Central memory CD8-positive, alpha-beta T cell (primary cell): ENCODE measurements at regions not wholly inside any gene's neighbourhood (a gene's known extent, or its start where the extent isn't known, plus 50 kb on each side); places are given as distances from the start of the nearest gene placed in this dataset.

Experiments used
- ATAC-seq: fragments of 150-1000 bp; cut with Tn5 transposase; replicated peaks from 2 replicates; pipeline ENCODE4 v1.10.0; 2022; ENCODE audit warnings: mild to moderate bottlenecking, moderate FRiP score, moderate number of reproducible peaks; ENCODE audit not compliant: poor library complexity, severe bottlenecking; ENCODE audit errors: extremely low read depth
- DNase-seq, 2 donors: peaks; one replicate each; pipeline ENCODE4 v3.0.0; 2021; ENCODE audit warnings: low spot score in 2 of 2
- H3K27ac Mint-ChIP-seq: one replicate; pipeline ENCODE4 v1.8.0; 2022; ENCODE audit warnings: low read depth, mild to moderate bottlenecking, moderate library complexity, mixed read lengths
- H3K27me3 Mint-ChIP-seq: one replicate; pipeline ENCODE4 v1.8.0; 2022; ENCODE audit warnings: mixed read lengths
- H3K36me3 Mint-ChIP-seq: one replicate; pipeline ENCODE4 v1.8.0; 2022; ENCODE audit warnings: mild to moderate bottlenecking, moderate library complexity, mixed read lengths; ENCODE audit not compliant: insufficient read depth
- H3K4me1 Mint-ChIP-seq: one replicate; pipeline ENCODE4 v1.8.0; 2022; ENCODE audit warnings: mixed read lengths
- H3K4me3 Mint-ChIP-seq: one replicate; pipeline ENCODE4 v1.8.0; 2022; ENCODE audit warnings: mild to moderate bottlenecking, moderate library complexity, mixed read lengths
- H3K9me3 Mint-ChIP-seq: one replicate; pipeline ENCODE4 v1.8.0; 2022; ENCODE audit warnings: mixed read lengths

- no peak for ATAC-seq
- Mint-ChIP-seq H3K4me3 (no peak overlapping the region), H3K9me3 (no peaks in the 10 kb centered on the region), H3K27ac (no peak overlapping the region), H3K4me1 (no peaks in the 10 kb centered on the region), H3K27me3 (no peaks in the 10 kb centered on the region), H3K36me3 (no peaks in the 10 kb centered on the region)
- DNase-seq = no peak
Observed at GRCh38 chr19:31613683-31614219, 264.5 kb upstream of the TSHZ3 start.

- H3K4me1 Mint-ChIP-seq = no peaks in the 10 kb centered on the region
- no peak overlapping the region for H3K27ac Mint-ChIP-seq
- H3K9me3 Mint-ChIP-seq = no peaks in the 10 kb centered on the region
- no peaks in the 10 kb centered on the region for H3K36me3 Mint-ChIP-seq
- H3K27me3 Mint-ChIP-seq = no peaks in the 10 kb centered on the region
- no peak for ATAC-seq
- DNase-seq = no peak
- H3K4me3 Mint-ChIP-seq = no peak overlapping the region
Observed at GRCh38 chr19:31616031-31616430, 266.8 kb upstream of the TSHZ3 start.

GRCh38 chr19:31617010-31617585, 267.9 kb upstream of the TSHZ3 start:
- H3K27me3 Mint-ChIP-seq = no peaks in the 10 kb centered on the region
- no peaks in the 10 kb centered on the region for H3K9me3 Mint-ChIP-seq
- no peak overlapping the region for H3K27ac Mint-ChIP-seq
- H3K4me3 Mint-ChIP-seq = no peak overlapping the region
- H3K36me3 Mint-ChIP-seq = no peaks in the 10 kb centered on the region
- no peak for DNase-seq
- no peak for ATAC-seq
- no peaks in the 10 kb centered on the region for H3K4me1 Mint-ChIP-seq

- no peaks in the 10 kb centered on the region for H3K9me3 Mint-ChIP-seq
- DNase-seq (no peak), ATAC-seq (no peak)
- H3K27me3 Mint-ChIP-seq = peaks cover 11% of the 10 kb centered on the region
- no peaks in the 10 kb centered on the region for H3K36me3 Mint-ChIP-seq
- no peaks in the 10 kb centered on the region for H3K4me1 Mint-ChIP-seq
- no peak overlapping the region for H3K4me3 Mint-ChIP-seq
- H3K27ac Mint-ChIP-seq = no peak overlapping the region
Observed at GRCh38 chr19:31625056-31625455, 275.8 kb upstream of the TSHZ3 start.

GRCh38 chr19:31625575-31625974, 276.3 kb upstream of the TSHZ3 start:
- no peaks in the 10 kb centered on the region for H3K36me3 Mint-ChIP-seq
- peaks cover 11% of the 10 kb centered on the region for H3K27me3 Mint-ChIP-seq
- H3K27ac Mint-ChIP-seq = no peak overlapping the region
- DNase-seq (no peak), ATAC-seq (no peak)
- H3K4me3 Mint-ChIP-seq = no peak overlapping the region
- no peaks in the 10 kb centered on the region for H3K9me3 Mint-ChIP-seq
- no peaks in the 10 kb centered on the region for H3K4me1 Mint-ChIP-seq

- Mint-ChIP-seq H3K27ac (no peak overlapping the region), H3K36me3 (no peaks in the 10 kb centered on the region), H3K4me3 (no peak overlapping the region), H3K9me3 (no peaks in the 10 kb centered on the region), H3K27me3 (peaks cover 11% of the 10 kb centered on the region), H3K4me1 (no peaks in the 10 kb centered on the region)
- DNase-seq (no peak), ATAC-seq (no peak)
Observed at GRCh38 chr19:31626941-31627340, 277.7 kb upstream of the TSHZ3 start.

- Mint-ChIP-seq H3K36me3 (no peaks in the 10 kb centered on the region), H3K27ac (no peak overlapping the region), H3K27me3 (peaks cover 11% of the 10 kb centered on the region), H3K4me1 (no peaks in the 10 kb centered on the region), H3K9me3 (no peaks in the 10 kb centered on the region), H3K4me3 (no peak overlapping the region)
- DNase-seq (no peak), ATAC-seq (no peak)
Observed at GRCh38 chr19:31627620-31628365, 278.6 kb upstream of the TSHZ3 start.

GRCh38 chr19:31629579-31630363, 280.5 kb upstream of the TSHZ3 start:
- no peaks in the 10 kb centered on the region for H3K9me3 Mint-ChIP-seq
- H3K27ac Mint-ChIP-seq = no peak overlapping the region
- no peaks in the 10 kb centered on the region for H3K4me1 Mint-ChIP-seq
- ATAC-seq (no peak), DNase-seq (no peak)
- H3K27me3 Mint-ChIP-seq = peaks cover 11% of the 10 kb centered on the region
- no peaks in the 10 kb centered on the region for H3K36me3 Mint-ChIP-seq
- no peak overlapping the region for H3K4me3 Mint-ChIP-seq

GRCh38 chr19:31633014-31633413, 283.8 kb upstream of the TSHZ3 start:
- DNase-seq (no peak), ATAC-seq (no peak)
- Mint-ChIP-seq H3K9me3 (no peaks in the 10 kb centered on the region), H3K27ac (no peak overlapping the region), H3K27me3 (no peaks in the 10 kb centered on the region), H3K36me3 (no peaks in the 10 kb centered on the region), H3K4me1 (no peaks in the 10 kb centered on the region), H3K4me3 (no peak overlapping the region)

GRCh38 chr19:31639306-31639705, 290.1 kb upstream of the TSHZ3 start:
- no peak for ATAC-seq
- no peak overlapping the region for H3K27ac Mint-ChIP-seq
- H3K27me3 Mint-ChIP-seq = peaks cover 34% of the 10 kb centered on the region
- no peaks in the 10 kb centered on the region for H3K36me3 Mint-ChIP-seq
- no peaks in the 10 kb centered on the region for H3K9me3 Mint-ChIP-seq
- DNase-seq = no peak
- H3K4me1 Mint-ChIP-seq = no peaks in the 10 kb centered on the region
- H3K4me3 Mint-ChIP-seq = no peak overlapping the region

- Mint-ChIP-seq H3K4me1 (no peaks in the 10 kb centered on the region), H3K27me3 (peaks cover 42% of the 10 kb centered on the region), H3K4me3 (no peak overlapping the region), H3K36me3 (no peaks in the 10 kb centered on the region), H3K27ac (no peak overlapping the region), H3K9me3 (no peaks in the 10 kb centered on the region)
- no peak for DNase-seq
- no peak for ATAC-seq
Observed at GRCh38 chr19:31641591-31641990, 292.4 kb upstream of the TSHZ3 start.

- no peaks in the 10 kb centered on the region for H3K4me1 Mint-ChIP-seq
- H3K36me3 Mint-ChIP-seq = no peaks in the 10 kb centered on the region
- H3K27ac Mint-ChIP-seq = no peak overlapping the region
- H3K9me3 Mint-ChIP-seq = peaks cover 7% of the 10 kb centered on the region
- ATAC-seq (no peak), DNase-seq (no peak)
- H3K27me3 Mint-ChIP-seq = peaks cover 24% of the 10 kb centered on the region
- H3K4me3 Mint-ChIP-seq = no peak overlapping the region
Observed at GRCh38 chr19:31648347-31648746, 299.1 kb upstream of the TSHZ3 start.

GRCh38 chr19:31656507-31656906, 307.3 kb upstream of the TSHZ3 start:
- H3K4me1 Mint-ChIP-seq = no peaks in the 10 kb centered on the region
- peaks cover 15% of the 10 kb centered on the region for H3K27me3 Mint-ChIP-seq
- no peaks in the 10 kb centered on the region for H3K36me3 Mint-ChIP-seq

More at GRCh38 chr19:31656507-31656906, 307.3 kb upstream of the TSHZ3 start:
- Mint-ChIP-seq H3K27ac (no peak overlapping the region), H3K4me3 (no peak overlapping the region), H3K9me3 (no peaks in the 10 kb centered on the region)
- DNase-seq = no peak
- ATAC-seq = no peak
